ENCODE measurements at regions not wholly inside any gene's neighbourhood (a gene's known extent, or its start where the extent isn't known, plus 50 kb on each side); places are given as distances from the start of the nearest gene placed in this dataset.

GRCh38 chr5:28766565-28767158 is 1728.3 kb upstream of the CDH9 start:
- peaks cover 0 to 3% of the 10 kb centered on the region in 2 donors for H3K4me1 ChIP-seq (replicated peaks in 1 of 2)
- no peak overlapping the region for H3K4me3 ChIP-seq
- no peak for ATAC-seq (replicated peaks in 6 of 8)
- no peak overlapping the region for H3K27ac ChIP-seq
- WGBS, 10 experiments, result 0 to 42% (median 13%) methylated on average over 1 to 2 of the region's 2 CpGs
- in situ Hi-C loops (cut with MboI; ENCODE audit: low pct_unique_long_range_greater_than_20kb in 2 of 9, low sequenced_read_pairs in 9 of 9, unreplicated experiment in 9 of 9), result no loop called here

GRCh38 chr5:28751396-28751795 is 1713.0 kb upstream of the CDH9 start:
- Histone ChIP-seq H3K4me1 (replicated peaks in 1 of 2) (peaks cover 0 to 7% of the 10 kb centered on the region in 2 donors), H3K27ac (no peak overlapping the region), H3K4me3 (no peak overlapping the region)
- in situ Hi-C loops (cut with MboI; ENCODE audit: low pct_unique_long_range_greater_than_20kb in 2 of 9, low sequenced_read_pairs in 9 of 9, unreplicated experiment in 9 of 9), result no loop called here
- peak in 5 of 8 experiments; percentile 60 to 67 (median 64) for ATAC-seq (replicated peaks in 6 of 8)
- 0 to 68% (median 30%) methylated on average over 2 to 4 of the region's 4 CpGs; no CpG with 5 or more reads in 2 of the 10 experiments for WGBS, 10 experiments

- Histone ChIP-seq H3K4me3 (no peak overlapping the region), H3K27ac (no peak overlapping the region), H3K4me1 (replicated peaks in 1 of 2) (peaks cover 0 to 7% of the 10 kb centered on the region in 2 donors)
- peak in 1 of 8 experiments; percentile 42 for ATAC-seq (replicated peaks in 6 of 8)
- in situ Hi-C loops (cut with MboI; ENCODE audit: low pct_unique_long_range_greater_than_20kb in 2 of 9, low sequenced_read_pairs in 9 of 9, unreplicated experiment in 9 of 9), result no loop called here
Measured at GRCh38 chr5:28750251-28750650, 1711.9 kb upstream of the CDH9 start.

- 0 to 73% (median 24%) methylated on average over 1 to 7 of the region's 7 CpGs; no CpG with 5 or more reads in 2 of the 10 experiments for WGBS, 10 experiments
- ATAC-seq (replicated peaks in 6 of 8), result no peak
- Histone ChIP-seq H3K4me3 (no peak overlapping the region), H3K4me1 (replicated peaks in 1 of 2) (peaks cover 0 to 7% of the 10 kb centered on the region in 2 donors), H3K27ac (no peak overlapping the region)
- in situ Hi-C loops (cut with MboI; ENCODE audit: low pct_unique_long_range_greater_than_20kb in 2 of 9, low sequenced_read_pairs in 9 of 9, unreplicated experiment in 9 of 9), result no loop called here
Measured at GRCh38 chr5:28748446-28748845, 1710.1 kb upstream of the CDH9 start.

GRCh38 chr5:28743716-28744110 is 1705.3 kb upstream of the CDH9 start:
- in situ Hi-C loops (cut with MboI; ENCODE audit: low pct_unique_long_range_greater_than_20kb in 2 of 9, low sequenced_read_pairs in 9 of 9, unreplicated experiment in 9 of 9), result no loop called here
- Histone ChIP-seq H3K4me3 (no peak overlapping the region), H3K4me1 (replicated peaks in 1 of 2) (no peaks in the 10 kb centered on the region), H3K27ac (no peak overlapping the region)
- no peak for ATAC-seq (replicated peaks in 6 of 8)

- H3K27ac ChIP-seq, result no peak overlapping the region
- H3K4me3 ChIP-seq, result no peak overlapping the region
- in situ Hi-C loops (cut with MboI; ENCODE audit: low pct_unique_long_range_greater_than_20kb in 2 of 9, low sequenced_read_pairs in 9 of 9, unreplicated experiment in 9 of 9), result no loop called here
- H3K4me1 ChIP-seq (replicated peaks in 1 of 2), result no peaks in the 10 kb centered on the region
- peak in 5 of 8 experiments; percentile 66 to 91 (median 75) for ATAC-seq (replicated peaks in 6 of 8)
- 0 to 40% (median 8%) methylated on average over 1 of the region's 1 CpG; no CpG with 5 or more reads in 2 of the 10 experiments for WGBS, 10 experiments
Measured at GRCh38 chr5:28743025-28743715, 1704.8 kb upstream of the CDH9 start.

- in situ Hi-C loops (cut with MboI; ENCODE audit: low pct_unique_long_range_greater_than_20kb in 2 of 9, low sequenced_read_pairs in 9 of 9, unreplicated experiment in 9 of 9), result no loop called here
- 0 to 100% (median 90%) methylated on average over 1 to 2 of the region's 2 CpGs; no CpG with 5 or more reads in 3 of the 10 experiments for WGBS, 10 experiments
- Histone ChIP-seq H3K27ac (no peak overlapping the region), H3K4me3 (no peak overlapping the region), H3K4me1 (replicated peaks in 1 of 2) (no peaks in the 10 kb centered on the region)
- ATAC-seq (replicated peaks in 6 of 8), result peak in 2 of 8 experiments; percentile 39 to 64
Measured at GRCh38 chr5:28737682-28738081, 1699.3 kb upstream of the CDH9 start.

- in situ Hi-C loops (cut with MboI; ENCODE audit: low pct_unique_long_range_greater_than_20kb in 2 of 9, low sequenced_read_pairs in 9 of 9, unreplicated experiment in 9 of 9), result no loop called here
- H3K27ac ChIP-seq, result no peak overlapping the region
- H3K4me3 ChIP-seq, result no peak overlapping the region
- peak in 2 of 8 experiments; percentile 45 to 47 for ATAC-seq (replicated peaks in 6 of 8)
- H3K4me1 ChIP-seq (replicated peaks in 1 of 2), result no peaks in the 10 kb centered on the region
Measured at GRCh38 chr5:28737222-28737621, 1698.8 kb upstream of the CDH9 start.

- 0 to 92% (median 70%) methylated on average over 1 to 3 of the region's 3 CpGs; no CpG with 5 or more reads in 2 of the 10 experiments for WGBS, 10 experiments
- H3K27ac ChIP-seq, result no peak overlapping the region
- H3K4me3 ChIP-seq, result no peak overlapping the region
- ATAC-seq (replicated peaks in 6 of 8), result no peak
- H3K4me1 ChIP-seq (replicated peaks in 1 of 2), result no peaks in the 10 kb centered on the region
- in situ Hi-C loops (cut with MboI; ENCODE audit: low pct_unique_long_range_greater_than_20kb in 2 of 9, low sequenced_read_pairs in 9 of 9, unreplicated experiment in 9 of 9), result no loop called here
Measured at GRCh38 chr5:28734396-28734795, 1696.0 kb upstream of the CDH9 start.

GRCh38 chr5:28729067-28729466 is 1690.7 kb upstream of the CDH9 start:
- Histone ChIP-seq H3K4me1 (replicated peaks in 1 of 2) (no peaks in the 10 kb centered on the region), H3K4me3 (no peak overlapping the region), H3K27ac (no peak overlapping the region)
- no peak for ATAC-seq (replicated peaks in 6 of 8)
- 0 to 100% (median 88%) methylated on average over 1 of the region's 1 CpG; no CpG with 5 or more reads in 1 of the 10 experiments for WGBS, 10 experiments
- in situ Hi-C loops (cut with MboI; ENCODE audit: low pct_unique_long_range_greater_than_20kb in 2 of 9, low sequenced_read_pairs in 9 of 9, unreplicated experiment in 9 of 9), result no loop called here

GRCh38 chr5:28726815-28727214 is 1688.4 kb upstream of the CDH9 start:
- WGBS, 10 experiments, result 0 to 100% (median 73%) methylated on average over 1 to 2 of the region's 2 CpGs; no CpG with 5 or more reads in 3 of the 10 experiments
- in situ Hi-C loops (cut with MboI; ENCODE audit: low pct_unique_long_range_greater_than_20kb in 2 of 9, low sequenced_read_pairs in 9 of 9, unreplicated experiment in 9 of 9), result no loop called here
- H3K4me3 ChIP-seq, result no peak overlapping the region
- ATAC-seq (replicated peaks in 6 of 8), result no peak
- H3K27ac ChIP-seq, result no peak overlapping the region
- H3K4me1 ChIP-seq (replicated peaks in 1 of 2), result no peaks in the 10 kb centered on the region

GRCh38 chr5:28725001-28725400 is 1686.6 kb upstream of the CDH9 start:
- Histone ChIP-seq H3K4me3 (no peak overlapping the region), H3K27ac (no peak overlapping the region), H3K4me1 (replicated peaks in 1 of 2) (no peaks in the 10 kb centered on the region)
- no peak for ATAC-seq (replicated peaks in 6 of 8)
- 0 to 100% (median 80%) methylated on average over 1 to 3 of the region's 3 CpGs for WGBS, 10 experiments
- in situ Hi-C loops (cut with MboI; ENCODE audit: low pct_unique_long_range_greater_than_20kb in 2 of 9, low sequenced_read_pairs in 9 of 9, unreplicated experiment in 9 of 9), result no loop called here

- in situ Hi-C loops (cut with MboI; ENCODE audit: low pct_unique_long_range_greater_than_20kb in 2 of 9, low sequenced_read_pairs in 9 of 9, unreplicated experiment in 9 of 9), result no loop called here
- H3K27ac ChIP-seq, result no peak overlapping the region
- H3K4me3 ChIP-seq, result no peak overlapping the region
- H3K4me1 ChIP-seq (replicated peaks in 1 of 2), result peaks cover 0 to 7% of the 10 kb centered on the region in 2 donors
- peak in 3 of 8 experiments; percentile 72 to 77 (median 74) for ATAC-seq (replicated peaks in 6 of 8)
- 0 to 84% (median 55%) methylated on average over 2 to 4 of the region's 4 CpGs; no CpG with 5 or more reads in 1 of the 10 experiments for WGBS, 10 experiments
Measured at GRCh38 chr5:28714907-28715698, 1676.7 kb upstream of the CDH9 start.
